GM23248 (cell line): ENCODE measurements at regions not wholly inside any gene's neighbourhood (a gene's known extent, or its start where the extent isn't known, plus 50 kb on each side); places are given as distances from the start of the nearest gene placed in this dataset.
A peak's percentile ranks its signal among the peaks of the same experiment; 100 is the strongest.

ENCODE experiments used
- DNase-seq: peaks from one replicate; pipeline ENCODE4 v3.0.0-alpha.2; 2015
- H2AFZ ChIP-seq: fragments of 200-600 bp; sonication (generic); 2 replicates; pipeline ENCODE4 v1.6.1; 2016; ENCODE audit warnings: antibody characterized with exemption
- H3F3A ChIP-seq: fragments of 200-600 bp; sonication (generic); 2 replicates; pipeline ENCODE4 v1.6.1; 2016; ENCODE audit warnings: mild to moderate bottlenecking, antibody characterized with exemption, mixed run types; ENCODE audit not compliant: insufficient read depth
- H3K27ac ChIP-seq: fragments of 200-600 bp; sonication (generic); 2 replicates; pipeline ENCODE4 v1.5.1; 2016; ENCODE audit warnings: mild to moderate bottlenecking
- H3K27me3 ChIP-seq: fragments of 200-600 bp; sonication (generic); replicated peaks from 2 replicates; pipeline ENCODE4 v1.6.1; 2016; ENCODE audit warnings: mild to moderate bottlenecking; ENCODE audit not compliant: insufficient read depth
- H3K36me3 ChIP-seq: fragments of 200-600 bp; sonication (generic); 2 replicates; pipeline ENCODE4 v1.6.1; 2016; ENCODE audit warnings: low read depth, mild to moderate bottlenecking
- H3K4me1 ChIP-seq: fragments of 200-600 bp; sonication (generic); 2 replicates; pipeline ENCODE4 v1.6.1; 2016; ENCODE audit warnings: mild to moderate bottlenecking; ENCODE audit not compliant: insufficient read depth
- H3K4me2 ChIP-seq: fragments of 200-600 bp; sonication (generic); one replicate; pipeline ENCODE4 v1.6.1; 2016; ENCODE audit warnings: mild to moderate bottlenecking; ENCODE audit not compliant: unreplicated experiment
- H3K4me3 ChIP-seq: fragments of 200-600 bp; sonication (generic); 2 replicates; pipeline ENCODE4 v1.5.1; 2016; ENCODE audit warnings: mild to moderate bottlenecking
- H3K79me2 ChIP-seq: fragments of 200-600 bp; sonication (generic); 2 replicates; pipeline ENCODE4 v1.6.1; 2016; ENCODE audit warnings: mild to moderate bottlenecking; ENCODE audit not compliant: insufficient read depth
- H3K9ac ChIP-seq: fragments of 200-600 bp; sonication (generic); 2 replicates; pipeline ENCODE4 v1.6.1; 2016; ENCODE audit warnings: mild to moderate bottlenecking
- H3K9me2 ChIP-seq: fragments of 200-600 bp; sonication (generic); 2 replicates; pipeline ENCODE4 v1.6.1; 2016; ENCODE audit warnings: mixed run types, mild to moderate bottlenecking, moderate library complexity; ENCODE audit not compliant: insufficient read depth
- H3K9me3 ChIP-seq: fragments of 200-600 bp; sonication (generic); one replicate; pipeline ENCODE4 v1.6.1; 2017; ENCODE audit warnings: low read depth
- H4K20me1 ChIP-seq: fragments of 200-600 bp; sonication (generic); 2 replicates; pipeline ENCODE4 v1.6.0; 2016; ENCODE audit not compliant: insufficient read depth
- EZH2 ChIP-seq: fragments of 200-600 bp; sonication (generic); IDR thresholded peaks from 2 replicates; pipeline ENCODE4 v1.6.1; 2018; ENCODE audit warnings: antibody characterized with exemption, mild to moderate bottlenecking; ENCODE audit not compliant: insufficient read depth, poor library complexity, severe bottlenecking
- EZH2phosphoT487 ChIP-seq: fragments of 200-600 bp; sonication (generic); IDR thresholded peaks from 2 replicates; pipeline ENCODE4 v1.6.1; 2018; ENCODE audit warnings: antibody characterized with exemption, moderate library complexity, mild to moderate bottlenecking, low read depth; ENCODE audit not compliant: insufficient read depth
- WGBS, 2 experiments: methylation state at CpG; one replicate each; pipeline ENCODE4 v1.1.6; 2015 to 2017; ENCODE audit warnings: low lambda C conversion rate in 2 of 2, low coverage in 1 of 2; ENCODE audit errors: missing lambda C conversion rate in 2 of 2; 5-methylcytosine and 5-hydroxymethylcytosine counted together
- in situ Hi-C: fragments of 300-500 bp; cut with MboI; formaldehyde crosslinking; loops from 2 replicates; pipeline ENCODE4 v1.15.0; 2020

- no peak overlapping the region for H3K4me2 ChIP-seq
- WGBS, 2 experiments = 87 to 100% methylated on average over 1 of the region's 1 CpG
Observed at GRCh38 chr7:130867581-130868136, 133.7 kb upstream of the KLF14 start.

GRCh38 chr7:130868139-130868538 lies 134.1 kb upstream of the KLF14 start:
- peaks cover 19% of the 10 kb centered on the region for H3K4me1 ChIP-seq
- peak overlapping the region; percentile 31 for H3K27ac ChIP-seq
- H3K4me2 ChIP-seq = no peak overlapping the region
- H3K27me3 ChIP-seq = no peaks in the 10 kb centered on the region
- in situ Hi-C loops = no loop called here
- DNase-seq = no peak
- no peaks in the 10 kb centered on the region for H3K9me3 ChIP-seq
- H3F3A ChIP-seq = peaks cover 99% of the 10 kb centered on the region
- no peak overlapping the region for H2AFZ ChIP-seq
- H3K4me3 ChIP-seq = no peak overlapping the region
- WGBS, 2 experiments = 90 to 93% methylated on average over 6 of the region's 6 CpGs
- no peaks in the 10 kb centered on the region for H3K9me2 ChIP-seq
- H4K20me1 ChIP-seq = no peaks in the 10 kb centered on the region
- 0 out of 2 replicates have a peak, but pooled peaks cover 4% of the 10 kb centered on the region for H3K79me2 ChIP-seq
- H3K36me3 ChIP-seq = peaks cover 82% of the 10 kb centered on the region
- TF ChIP-seq EZH2phosphoT487 = no peak
- no peak for TF ChIP-seq EZH2
- H3K9ac ChIP-seq = no peak overlapping the region

More at GRCh38 chr7:130867581-130868136, 133.7 kb upstream of the KLF14 start:
- H3K9me2 ChIP-seq = no peaks in the 10 kb centered on the region
- no peaks in the 10 kb centered on the region for H3K27me3 ChIP-seq
- H3K9ac ChIP-seq = no peak overlapping the region
- 0 out of 2 replicates have a peak, but pooled peaks cover 8% of the 10 kb centered on the region for H3K79me2 ChIP-seq
- H3K4me3 ChIP-seq = no peak overlapping the region
- peaks cover 86% of the 10 kb centered on the region for H3K36me3 ChIP-seq
- no peak for TF ChIP-seq EZH2phosphoT487
- TF ChIP-seq EZH2 = no peak
- peaks cover 99% of the 10 kb centered on the region for H3F3A ChIP-seq
- no peaks in the 10 kb centered on the region for H3K9me3 ChIP-seq
- no peaks in the 10 kb centered on the region for H4K20me1 ChIP-seq
- no peak for DNase-seq
- H3K27ac ChIP-seq = peak overlapping the region; percentile 31
- H2AFZ ChIP-seq = no peak overlapping the region
- peaks cover 17% of the 10 kb centered on the region; the same call in 1 of the 2 replicates for H3K4me1 ChIP-seq
- in situ Hi-C loops = no loop called here

- no peaks in the 10 kb centered on the region for H3K9me2 ChIP-seq
- 0 out of 2 replicates have a peak overlapping the region, but pooled peaks have one; percentile 29 for H3K27ac ChIP-seq
- TF ChIP-seq EZH2 = no peak
- no peak for TF ChIP-seq EZH2phosphoT487
- in situ Hi-C loops = no loop called here
- WGBS, 2 experiments = 82 to 86% methylated on average over 3 of the region's 3 CpGs
- peaks cover 21% of the 10 kb centered on the region for H3K79me2 ChIP-seq
- H3K9ac ChIP-seq = no peak overlapping the region
- peaks cover 99% of the 10 kb centered on the region for H3F3A ChIP-seq
- peaks cover 23% of the 10 kb centered on the region for H3K4me1 ChIP-seq
- H2AFZ ChIP-seq = no peak overlapping the region
- peaks cover 82% of the 10 kb centered on the region for H3K36me3 ChIP-seq
- no peaks in the 10 kb centered on the region for H3K9me3 ChIP-seq
- H4K20me1 ChIP-seq = no peaks in the 10 kb centered on the region
- no peak for DNase-seq
- H3K4me2 ChIP-seq = no peak overlapping the region
- no peak overlapping the region for H3K4me3 ChIP-seq
- H3K27me3 ChIP-seq = no peaks in the 10 kb centered on the region
Observed at GRCh38 chr7:130869918-130870317, 135.9 kb upstream of the KLF14 start.

DNA sequence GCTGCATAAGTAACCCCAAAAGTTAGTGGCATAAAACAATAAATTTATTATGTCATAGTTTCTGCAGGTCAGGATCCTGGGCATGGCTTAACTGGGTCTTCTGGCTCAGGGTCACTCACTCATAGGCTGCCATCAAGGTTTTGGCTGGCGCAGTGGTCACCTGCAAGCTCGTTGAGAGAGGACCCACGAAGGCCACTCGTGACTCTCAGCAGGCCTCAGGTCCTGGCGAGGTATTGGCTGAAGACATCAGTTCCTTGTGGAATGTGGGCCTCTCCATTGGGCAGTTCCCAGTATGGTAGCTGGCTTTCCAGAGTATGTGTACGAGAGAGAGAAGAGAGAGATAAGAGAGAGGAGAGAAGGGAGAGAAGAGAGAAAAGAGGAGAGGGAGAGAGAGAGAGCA lies 138.3 kb upstream of the KLF14 start:
- peaks cover 43% of the 10 kb centered on the region for H3K79me2 ChIP-seq
- no peaks in the 10 kb centered on the region for H3K9me3 ChIP-seq
- H3K9me2 ChIP-seq = no peaks in the 10 kb centered on the region
- peak overlapping the region; percentile 49 for H3K27ac ChIP-seq
- H3F3A ChIP-seq = peaks cover 97% of the 10 kb centered on the region
- WGBS, 2 experiments = 71 to 76% methylated on average over 6 of the region's 6 CpGs
- H3K9ac ChIP-seq = no peak overlapping the region
- no peak overlapping the region for H3K4me3 ChIP-seq
- H3K4me1 ChIP-seq = peaks cover 44% of the 10 kb centered on the region
- H2AFZ ChIP-seq = no peak overlapping the region
- H3K27me3 ChIP-seq = no peaks in the 10 kb centered on the region
- no peaks in the 10 kb centered on the region; the same call in 1 of the 2 replicates for H4K20me1 ChIP-seq
- TF ChIP-seq EZH2 (no peak), EZH2phosphoT487 (no peak)
- H3K36me3 ChIP-seq = peaks cover 80% of the 10 kb centered on the region
- in situ Hi-C loops = no loop called here
- DNase-seq = no peak
- no peak overlapping the region for H3K4me2 ChIP-seq
